RCC 7860 (cell line): ENCODE measurements at regions not wholly inside any gene's neighbourhood (a gene's known extent, or its start where the extent isn't known, plus 50 kb on each side); places are given as distances from the start of the nearest gene placed in this dataset.

Experiments
- DNase-seq: peaks from one replicate; pipeline ENCODE4 v3.0.0-alpha.2; 2015; ENCODE audit warnings: low spot score
- FAIRE-seq: peaks from 2 replicates; lab custom pipeline; 2012; peaks lifted over from hg19 to GRCh38; lab: Jason Lieb, UNC

DNA sequence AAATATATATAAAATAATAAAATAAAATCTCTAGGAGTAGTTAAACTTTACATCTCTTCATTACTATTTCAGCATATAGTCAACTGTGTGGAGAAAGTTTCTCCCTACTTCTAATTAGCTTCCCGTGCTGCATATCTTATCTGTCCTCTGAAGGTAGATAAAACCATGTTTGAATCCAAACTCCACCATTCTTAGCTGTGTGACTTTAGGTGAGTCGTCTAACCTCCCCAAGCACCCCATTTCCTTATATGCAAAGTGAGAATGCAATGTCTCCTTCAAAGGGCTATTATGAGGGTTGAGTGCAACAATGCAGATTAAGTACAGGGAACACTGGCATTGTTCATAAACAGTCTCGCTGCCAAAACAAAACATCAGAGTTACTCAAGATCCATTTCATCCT lies 80.8 kb upstream of the DRD2 start:
- FAIRE-seq (no peak), DNase-seq (no peak)

DNA sequence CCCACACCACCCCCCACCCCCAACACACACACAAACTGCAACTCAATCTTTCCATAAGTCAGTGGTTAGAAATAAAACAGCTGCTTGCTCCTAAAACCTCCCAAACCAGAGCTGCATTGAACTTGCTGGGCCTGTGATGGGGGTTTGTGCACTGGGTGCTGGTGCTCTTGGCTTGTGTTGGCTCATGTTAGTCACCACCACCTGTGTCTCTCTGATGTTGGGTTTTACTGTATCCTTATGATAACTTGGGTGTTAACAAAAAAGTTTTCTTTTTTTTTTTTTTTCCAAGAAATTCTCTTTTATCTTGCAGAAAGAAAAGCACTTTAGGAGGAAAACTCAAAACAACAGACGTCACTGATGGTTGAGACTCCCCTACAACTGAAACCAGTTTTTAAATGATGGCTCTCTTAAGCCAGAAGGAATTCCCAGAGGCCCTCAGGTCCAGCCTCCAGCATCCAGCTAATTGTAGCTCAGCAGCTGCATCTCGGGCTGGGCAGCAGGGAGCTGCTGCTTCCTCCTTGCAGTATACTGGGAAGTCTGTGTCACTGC lies 79.9 kb upstream of the DRD2 start:
- DNase-seq (no peak), FAIRE-seq (no peak)

DNA sequence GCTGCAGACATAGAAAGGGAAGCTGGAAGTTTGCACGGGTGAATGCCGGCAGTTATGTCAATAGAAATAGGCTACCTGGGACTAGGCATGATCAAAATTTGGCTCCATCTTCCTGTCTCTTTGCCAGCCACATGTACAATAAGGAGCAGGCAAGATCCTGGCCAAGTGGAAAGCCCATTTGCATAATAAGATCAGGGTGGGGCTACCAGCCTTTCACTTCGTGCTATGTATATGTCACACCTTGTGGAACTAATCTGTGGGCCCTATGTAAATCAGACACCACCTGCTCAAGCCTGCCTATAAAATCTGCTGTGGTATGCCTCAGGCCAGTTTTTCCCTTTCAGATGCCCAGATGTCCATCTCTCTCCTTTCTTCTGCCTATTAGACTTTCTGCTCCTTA lies 79.3 kb upstream of the DRD2 start:
- no peak for DNase-seq
- FAIRE-seq, result no peak

DNA sequence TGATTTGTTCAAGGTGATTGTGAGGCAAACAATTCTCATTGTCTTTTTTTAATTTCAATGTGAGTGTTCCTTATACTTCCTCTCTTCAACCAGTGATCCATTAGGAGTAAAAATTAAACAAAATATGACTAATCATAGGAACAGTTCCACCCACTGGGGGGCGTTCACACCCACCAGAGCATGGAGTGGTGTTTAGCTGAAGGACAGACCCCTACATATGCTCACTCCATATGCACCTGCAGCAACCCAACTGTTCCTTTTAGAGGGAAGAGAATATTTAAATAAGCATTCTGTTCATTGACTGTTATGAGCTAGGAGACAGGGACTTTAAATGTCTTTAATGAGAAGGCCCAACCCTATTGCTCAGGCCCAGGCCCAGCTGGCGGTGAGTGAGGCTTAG lies 78.7 kb upstream of the DRD2 start:
- no peak for DNase-seq
- no peak for FAIRE-seq

DNA sequence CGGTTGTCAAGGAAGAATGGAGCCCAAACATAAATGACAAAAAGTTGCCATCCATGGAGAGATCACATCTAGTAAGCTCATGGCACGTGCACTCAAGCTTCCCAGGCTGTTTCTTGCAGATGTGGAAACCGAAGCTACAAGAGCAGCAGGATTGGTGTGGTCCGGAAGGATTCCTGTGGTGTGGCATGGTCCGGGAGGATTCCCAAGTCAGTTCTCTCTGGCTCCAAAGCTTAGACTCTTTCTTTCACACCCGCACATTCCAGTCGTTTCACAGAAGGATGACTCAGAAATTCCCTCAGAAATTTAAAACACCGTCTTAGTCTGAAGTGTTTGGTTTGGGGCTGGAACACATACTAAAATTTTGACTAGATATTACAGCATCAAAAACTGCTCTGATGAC lies 78.0 kb upstream of the DRD2 start:
- FAIRE-seq (peak; percentile 90), DNase-seq (peak; percentile 87)

DNA sequence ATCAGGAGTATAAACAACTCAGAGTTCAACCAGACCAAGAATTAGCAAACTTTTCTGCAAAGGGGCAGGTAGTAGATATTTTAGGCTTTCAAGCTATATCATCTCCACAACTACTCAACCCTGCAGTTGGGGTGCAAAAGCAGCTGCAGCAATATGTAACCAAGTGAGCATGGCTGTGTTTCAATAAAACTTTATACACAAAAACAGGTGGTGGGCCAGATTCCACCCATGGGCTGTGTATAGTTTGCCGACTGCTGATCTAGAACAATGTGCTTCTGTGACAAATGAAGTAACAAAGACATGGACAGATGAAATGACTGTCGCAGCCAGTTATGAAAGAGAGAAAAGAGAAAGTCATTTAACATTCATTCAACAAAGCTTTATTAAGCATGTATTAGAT lies 77.1 kb upstream of the DRD2 start:
- no peak for DNase-seq

DNA sequence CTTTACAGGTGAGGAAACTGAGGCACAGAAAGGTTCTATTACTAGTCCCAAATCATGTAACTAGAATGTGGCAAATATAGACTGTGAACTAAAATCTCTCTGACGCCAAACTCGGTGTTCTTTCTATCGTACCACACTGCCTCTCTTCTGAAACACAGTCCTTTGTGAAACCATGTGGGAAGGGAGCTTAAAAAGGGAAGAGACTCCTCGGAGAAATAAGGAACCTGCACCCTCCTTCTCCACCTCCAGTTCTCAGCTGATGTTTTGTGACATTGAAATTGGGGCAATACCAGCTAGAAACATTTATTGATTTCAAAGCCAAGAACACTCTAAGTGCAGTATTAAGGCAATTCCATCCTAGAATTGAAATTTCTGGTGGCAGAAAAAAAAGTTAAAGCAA lies 76.4 kb upstream of the DRD2 start:
- FAIRE-seq (no peak), DNase-seq (no peak)

More for the DNA sequence above, 77.1 kb upstream of the DRD2 start:
- FAIRE-seq, result no peak

DNA sequence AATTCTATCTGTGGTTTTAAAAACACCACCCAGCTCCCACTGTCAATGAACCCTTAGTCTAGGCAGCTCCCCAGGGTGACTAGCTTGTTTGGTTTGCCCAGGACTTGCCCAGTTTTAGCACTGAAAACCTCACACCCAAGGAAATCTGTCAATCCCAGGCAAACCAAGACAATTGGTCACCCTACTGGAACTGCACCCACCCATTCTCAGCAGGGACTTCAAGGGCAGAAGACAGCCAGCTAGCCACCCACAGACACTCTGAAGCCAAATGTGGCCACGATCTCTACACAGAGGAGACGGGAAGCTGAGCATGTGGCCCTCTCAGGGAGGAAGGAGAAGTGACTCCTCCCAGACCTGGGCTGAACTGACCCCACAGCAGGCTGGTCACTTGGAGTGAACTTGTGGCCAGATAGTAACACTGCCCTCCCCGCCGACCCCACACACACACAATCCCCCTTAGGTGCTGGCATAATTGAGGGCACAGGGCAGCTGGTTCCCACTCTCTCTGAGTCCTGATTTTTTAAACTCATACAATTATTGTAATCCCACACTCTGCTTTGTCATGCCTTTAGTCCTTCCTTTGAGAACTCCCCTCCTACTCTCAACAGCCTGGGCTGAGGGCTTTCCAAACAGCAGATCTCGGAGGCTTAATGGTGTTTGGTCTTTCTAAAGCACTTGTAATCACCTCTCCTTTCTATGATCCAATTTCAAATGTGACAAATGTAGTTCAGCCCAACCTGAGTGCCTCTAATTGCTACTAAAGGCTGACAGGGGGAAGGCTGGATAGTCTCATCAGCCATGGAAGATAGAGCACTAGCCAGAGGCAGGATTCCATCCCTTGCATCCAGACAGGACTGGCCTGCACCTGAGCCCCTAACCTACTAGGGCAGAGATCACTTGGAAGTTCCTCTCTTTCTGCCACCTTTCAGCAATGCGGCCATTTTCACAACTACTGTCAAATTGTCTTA lies 74.7 kb upstream of the DRD2 start:
- DNase-seq (no peak), FAIRE-seq (no peak)

DNA sequence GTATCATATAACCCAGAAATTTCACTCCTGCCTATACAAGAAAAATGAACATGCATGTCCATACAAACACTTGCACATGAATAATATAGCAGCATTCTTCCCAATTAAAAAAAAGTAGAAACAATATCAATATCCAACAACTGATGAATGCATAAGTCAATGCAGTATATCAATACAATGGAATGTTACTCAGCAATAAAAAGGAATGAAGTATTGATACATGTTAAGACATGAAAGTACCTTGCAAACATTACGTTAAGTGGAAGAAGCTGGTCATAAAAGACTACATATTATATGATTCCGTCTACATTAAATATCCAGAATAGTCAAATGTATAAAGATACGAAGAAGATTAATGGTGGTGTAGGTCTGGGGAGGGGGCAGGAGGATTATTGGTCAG lies 73.9 kb upstream of the DRD2 start:
- no peak for FAIRE-seq
- no peak for DNase-seq

DNA sequence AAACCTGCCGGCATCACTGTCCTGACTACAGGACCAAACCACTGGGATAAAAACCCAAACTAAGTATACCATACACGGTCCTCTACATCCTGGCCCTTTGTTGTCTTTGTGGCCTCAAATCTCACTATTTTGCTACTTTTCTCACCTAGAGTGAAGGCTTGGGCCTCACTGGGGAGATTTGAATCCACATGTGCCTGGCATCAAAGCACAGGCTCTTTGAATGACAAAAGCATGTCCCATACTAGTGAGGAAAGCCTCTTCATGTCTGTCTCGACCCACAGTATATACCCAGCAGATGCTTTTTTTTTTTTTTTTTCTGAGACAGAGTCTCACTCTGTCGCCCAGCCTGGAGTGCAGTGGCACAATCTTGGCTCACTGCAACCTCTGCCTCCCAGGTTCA lies 72.5 kb upstream of the DRD2 start:
- FAIRE-seq, result no peak
- DNase-seq, result no peak

DNA sequence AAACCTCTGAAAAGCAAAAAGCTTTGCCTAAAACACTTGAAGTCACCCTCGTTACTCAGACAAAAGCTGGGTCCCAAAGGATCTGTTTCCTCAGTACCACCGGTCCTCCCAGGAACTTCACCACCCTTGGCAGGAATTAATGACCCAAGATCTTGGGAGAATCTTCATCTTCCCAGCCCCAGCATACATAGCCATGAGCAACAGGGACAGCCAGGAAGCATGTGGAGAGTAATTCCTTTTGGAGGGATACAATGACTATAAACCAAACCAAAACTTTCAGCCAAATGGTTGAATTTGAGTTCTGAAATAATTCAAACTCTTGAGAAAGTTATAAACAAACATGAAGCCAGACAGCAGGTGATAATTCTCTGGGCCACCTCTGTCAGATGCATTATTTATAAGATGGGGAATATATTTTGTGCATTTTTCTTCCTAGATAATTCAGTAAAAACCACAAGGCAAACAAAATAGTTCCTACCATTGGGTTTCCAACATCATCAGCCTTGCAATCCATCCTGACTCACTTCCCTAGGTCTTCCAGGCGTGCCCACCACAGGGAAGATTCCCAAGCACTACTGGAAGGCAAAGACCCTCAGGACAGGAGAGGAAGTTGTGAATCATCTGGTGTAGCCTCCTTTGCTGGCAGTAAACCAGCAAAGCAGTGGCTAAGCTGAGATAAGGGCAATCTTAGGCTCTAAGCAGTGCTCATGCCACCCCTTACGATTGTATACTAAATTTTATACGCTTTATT lies 71.7 kb upstream of the DRD2 start:
- FAIRE-seq (no peak), DNase-seq (peak; percentile 74)

DNA sequence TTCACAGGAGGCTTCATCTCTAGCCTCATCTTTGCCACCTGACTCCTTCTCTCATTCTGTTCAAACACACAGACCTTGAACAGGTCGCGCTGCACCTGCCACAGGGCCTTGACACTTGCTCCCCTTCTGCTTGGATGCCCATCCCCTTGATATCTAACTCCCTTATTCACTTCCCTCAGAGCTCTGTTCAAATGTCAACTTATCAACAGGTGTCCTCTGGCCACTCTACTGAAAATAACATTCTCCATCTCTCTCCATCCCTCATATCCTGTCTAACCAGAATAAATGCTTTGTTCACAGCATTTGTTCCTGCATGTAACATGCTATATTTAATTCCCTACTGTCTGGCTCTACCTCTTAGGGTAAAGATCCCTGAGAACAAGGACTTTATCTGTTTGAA lies 67.2 kb upstream of the DRD2 start:
- DNase-seq, result no peak

DNA sequence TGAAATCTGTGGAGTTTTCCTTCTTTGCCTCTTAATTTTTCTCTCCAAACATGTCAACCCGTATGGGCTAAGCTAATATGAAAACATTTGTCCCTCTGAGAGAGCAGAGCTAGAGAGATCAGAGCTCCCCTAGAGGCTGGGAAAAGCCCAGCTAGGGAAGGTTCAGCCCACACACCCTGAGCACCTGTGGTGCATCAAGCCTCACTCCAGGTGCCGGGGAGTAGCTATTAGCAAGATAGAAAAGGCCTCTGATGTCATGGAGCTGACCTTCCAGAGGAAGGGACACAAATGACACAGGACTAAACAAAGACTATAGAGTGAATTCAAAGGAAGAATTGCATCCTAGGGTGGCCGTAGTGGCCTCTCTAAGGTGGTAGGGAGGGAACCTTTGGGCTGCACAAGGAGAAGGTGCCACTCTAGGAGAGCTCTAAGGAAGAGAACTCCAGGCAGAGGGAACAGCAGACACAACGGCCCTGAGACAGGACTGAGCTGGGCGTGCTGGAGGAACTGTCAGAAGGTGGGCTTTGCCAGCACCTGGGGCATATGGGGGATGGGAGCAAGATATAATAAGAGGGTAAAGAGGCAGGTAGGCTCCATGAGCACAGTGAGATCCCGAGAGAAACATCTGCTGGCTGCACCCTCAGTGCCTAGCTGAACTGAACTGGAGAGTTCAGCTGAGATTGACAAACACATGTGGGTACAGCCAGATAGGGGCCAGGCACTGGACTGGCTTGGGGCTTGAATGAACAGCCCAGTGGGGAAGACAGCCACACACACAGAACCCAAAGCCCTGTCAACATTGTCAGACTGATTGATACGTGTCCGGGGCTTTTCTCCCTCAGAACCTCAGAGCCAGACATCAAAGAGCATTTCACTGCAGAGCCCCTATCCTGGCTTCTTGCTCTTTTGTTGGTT lies 65.5 kb upstream of the DRD2 start:
- FAIRE-seq, result no peak
- DNase-seq, result no peak

More for the DNA sequence above, 67.2 kb upstream of the DRD2 start:
- no peak for FAIRE-seq

DNA sequence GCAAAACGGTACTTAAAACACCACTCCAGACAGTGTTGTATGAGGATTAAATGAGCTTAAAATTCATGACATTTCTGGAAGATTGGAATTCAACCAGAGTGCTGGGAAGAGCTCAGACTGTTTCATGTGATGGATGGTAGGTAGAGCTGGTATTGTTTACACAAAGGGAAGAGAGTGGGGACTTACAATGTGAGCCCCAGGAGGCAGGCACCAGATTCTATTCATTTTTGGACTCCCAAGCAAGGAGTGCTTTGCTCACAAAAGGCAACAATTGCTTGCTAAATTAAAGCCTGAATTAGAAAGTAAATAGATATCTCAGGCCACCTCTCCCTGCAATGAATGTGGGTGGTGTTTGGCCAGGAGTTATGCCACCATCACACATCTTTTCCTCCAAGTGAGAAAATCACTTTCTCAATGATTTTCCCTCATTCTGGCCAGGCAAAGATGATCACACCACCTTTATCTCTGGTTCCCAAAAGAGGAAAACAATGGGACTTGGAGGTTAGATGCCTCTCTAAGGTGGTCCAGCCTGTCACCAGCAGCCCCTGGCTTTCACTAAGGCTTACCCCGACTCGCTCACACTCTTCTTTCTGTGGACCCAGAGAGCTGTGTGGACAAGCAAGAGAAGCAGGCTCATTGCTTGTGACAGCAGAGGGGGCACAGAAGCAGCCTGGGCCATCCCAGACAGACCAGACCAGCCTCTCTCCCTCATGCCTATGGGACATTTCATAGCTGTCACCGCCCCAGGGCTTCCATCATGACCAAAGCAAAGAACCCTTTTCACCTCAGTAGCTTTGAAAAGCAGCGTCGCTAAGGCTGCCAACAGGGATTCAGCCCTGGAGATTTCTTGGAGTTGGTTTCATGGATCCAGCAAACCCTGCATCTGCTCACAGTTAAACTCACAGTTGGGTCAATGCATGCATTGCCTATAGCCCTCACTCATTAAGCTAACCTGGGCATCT lies 63.5 kb upstream of the DRD2 start:
- no peak for DNase-seq
- no peak for FAIRE-seq

DNA sequence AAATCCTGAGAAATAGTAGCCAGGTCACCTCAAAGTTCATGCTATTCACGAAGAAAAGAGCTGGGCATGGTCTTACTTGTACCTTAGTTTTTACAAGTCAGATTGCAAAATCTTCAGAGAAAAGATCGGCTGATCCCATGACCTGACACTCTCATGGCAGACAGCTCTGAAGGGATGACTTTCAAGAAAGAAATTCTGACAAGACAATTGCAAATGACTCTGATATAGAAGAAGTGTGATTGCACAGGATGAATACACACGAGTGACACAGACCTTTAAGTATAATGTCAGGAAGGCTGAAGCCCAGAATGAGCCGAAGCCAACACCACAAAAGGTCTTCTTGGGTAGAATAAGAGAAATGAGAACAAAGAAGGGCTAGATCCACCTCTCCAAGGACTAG lies 59.4 kb upstream of the DRD2 start:
- FAIRE-seq (no peak), DNase-seq (no peak)

DNA sequence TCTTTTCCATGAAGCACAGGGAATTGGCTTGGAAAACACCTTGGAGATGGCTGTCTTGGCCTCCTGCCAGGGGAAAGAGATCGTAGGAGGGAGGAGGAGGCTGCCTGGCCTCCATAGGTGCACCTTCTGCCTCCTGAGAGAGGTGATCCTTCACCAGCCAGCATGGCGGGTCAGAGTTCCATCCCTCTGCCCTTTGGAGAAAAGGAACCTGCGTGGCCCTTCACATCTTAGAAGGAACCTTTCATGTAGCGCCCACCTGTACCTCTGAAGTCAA lies 58.2 kb upstream of the DRD2 start:
- no peak for FAIRE-seq
- no peak for DNase-seq

DNA sequence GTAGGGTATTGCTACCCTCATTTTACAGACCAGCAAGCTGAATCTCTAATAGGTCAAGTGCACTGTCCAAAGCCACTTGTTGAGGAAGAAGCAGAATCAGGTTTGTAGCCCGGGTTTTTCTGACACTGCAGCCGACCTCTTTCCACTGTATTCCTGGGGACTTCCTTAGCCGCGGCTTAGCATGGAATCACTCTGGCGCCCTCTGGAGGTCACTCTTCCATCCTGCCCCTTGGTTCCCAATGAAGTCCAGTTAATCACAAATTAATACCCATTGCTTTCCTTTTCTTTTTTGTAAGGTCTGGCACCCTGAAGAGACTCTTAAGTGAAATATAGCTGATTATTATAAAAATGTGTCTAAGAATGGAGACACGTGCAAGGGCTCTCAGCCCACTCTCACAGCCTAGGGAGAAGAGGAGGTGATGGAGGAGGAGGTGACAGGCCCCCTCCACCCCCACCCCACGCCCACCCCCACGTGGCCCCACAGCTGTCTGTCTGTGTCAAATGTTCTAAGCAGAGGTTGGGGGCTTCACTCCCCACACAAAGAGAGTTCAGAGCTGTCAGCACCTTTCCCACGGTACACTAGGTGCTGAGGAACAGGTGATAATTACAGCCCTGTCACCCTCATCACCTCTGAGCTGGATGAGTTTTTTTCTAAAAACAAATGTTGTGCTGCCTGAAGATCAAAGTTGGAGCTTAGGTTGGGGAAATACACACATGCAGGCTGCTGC lies 57.7 kb upstream of the DRD2 start:
- FAIRE-seq, result no peak
- peak; percentile 45 for DNase-seq

DNA sequence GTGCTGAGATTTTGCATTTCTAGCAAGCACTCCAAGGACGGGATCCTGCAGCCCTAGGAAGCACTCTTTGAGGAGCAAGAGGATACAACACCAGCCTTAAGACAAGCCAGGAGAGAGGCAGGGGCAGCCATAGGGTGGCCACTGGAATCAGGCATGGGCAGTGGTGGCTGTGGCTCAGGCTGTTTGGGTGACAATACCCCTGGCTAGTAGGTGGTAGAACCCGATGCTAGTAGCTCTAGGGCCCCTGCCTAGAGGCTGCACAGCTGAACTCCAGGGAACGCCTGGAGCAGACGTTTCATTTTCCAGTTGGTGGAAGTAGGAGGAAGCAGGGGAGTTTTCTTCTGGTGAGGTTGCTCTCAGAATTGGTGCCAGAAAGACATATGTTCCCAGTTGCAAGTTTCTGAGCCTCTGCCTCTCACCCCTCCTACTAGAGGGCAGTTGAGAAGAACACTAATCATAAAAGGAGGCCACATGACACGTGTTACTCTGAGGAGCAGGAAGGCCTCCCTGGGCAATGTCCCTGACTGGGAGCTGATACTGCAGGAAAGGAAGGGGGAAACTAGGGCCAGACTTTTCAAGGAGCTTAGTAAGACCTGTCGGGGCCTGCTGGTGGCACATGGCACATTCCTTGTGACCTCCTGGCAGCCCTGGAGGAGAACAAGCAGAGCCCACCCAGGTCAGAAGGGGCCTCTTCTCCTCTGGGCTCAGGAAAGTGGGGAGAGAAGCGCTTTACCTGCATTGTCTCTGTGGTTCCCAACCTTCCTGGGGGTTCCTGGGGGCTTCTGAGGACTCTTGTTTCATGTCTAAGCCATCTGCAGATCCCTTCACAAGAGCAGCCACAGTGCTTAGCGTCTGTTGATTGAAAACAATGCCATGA lies 56.6 kb upstream of the DRD2 start:
- no peak for FAIRE-seq
- no peak for DNase-seq
